C4-2B (cell line): ENCODE measurements at regions not wholly inside any gene's neighbourhood (a gene's known extent, or its start where the extent isn't known, plus 50 kb on each side); places are given as distances from the start of the nearest gene placed in this dataset.
A peak's percentile ranks its signal among the peaks of the same experiment; 100 is the strongest.
"Not testable (repeated sequence)": the region's sequence is repeated elsewhere in the genome, so short reads cannot be mapped to it uniquely, and the experiment has no call there.

ENCODE experiments used
- H3K27ac ChIP-seq: fragments of 450-650 bp; 2 replicates; pipeline ENCODE4 v1.5.1; 2017
- ZFX ChIP-seq: fragments of 450-650 bp; IDR thresholded peaks from 2 replicates; pipeline ENCODE4 v1.6.1; 2017
- TF ChIP-seq, protein P1 (sequence below): fragments of 450-650 bp; conservative IDR thresholded peaks from 2 replicates; pipeline ENCODE4 v1.5.1; 2017; ENCODE audit warnings: mild to moderate bottlenecking

GRCh38 chrX:69060631-69061408 lies 104.4 kb downstream of the PJA1 start:
- no peak overlapping the region for H3K27ac ChIP-seq
- TF ChIP-seq, protein P1, sequence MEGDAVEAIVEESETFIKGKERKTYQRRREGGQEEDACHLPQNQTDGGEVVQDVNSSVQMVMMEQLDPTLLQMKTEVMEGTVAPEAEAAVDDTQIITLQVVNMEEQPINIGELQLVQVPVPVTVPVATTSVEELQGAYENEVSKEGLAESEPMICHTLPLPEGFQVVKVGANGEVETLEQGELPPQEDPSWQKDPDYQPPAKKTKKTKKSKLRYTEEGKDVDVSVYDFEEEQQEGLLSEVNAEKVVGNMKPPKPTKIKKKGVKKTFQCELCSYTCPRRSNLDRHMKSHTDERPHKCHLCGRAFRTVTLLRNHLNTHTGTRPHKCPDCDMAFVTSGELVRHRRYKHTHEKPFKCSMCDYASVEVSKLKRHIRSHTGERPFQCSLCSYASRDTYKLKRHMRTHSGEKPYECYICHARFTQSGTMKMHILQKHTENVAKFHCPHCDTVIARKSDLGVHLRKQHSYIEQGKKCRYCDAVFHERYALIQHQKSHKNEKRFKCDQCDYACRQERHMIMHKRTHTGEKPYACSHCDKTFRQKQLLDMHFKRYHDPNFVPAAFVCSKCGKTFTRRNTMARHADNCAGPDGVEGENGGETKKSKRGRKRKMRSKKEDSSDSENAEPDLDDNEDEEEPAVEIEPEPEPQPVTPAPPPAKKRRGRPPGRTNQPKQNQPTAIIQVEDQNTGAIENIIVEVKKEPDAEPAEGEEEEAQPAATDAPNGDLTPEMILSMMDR = peak; percentile 26
- no peak for TF ChIP-seq ZFX

DNA sequence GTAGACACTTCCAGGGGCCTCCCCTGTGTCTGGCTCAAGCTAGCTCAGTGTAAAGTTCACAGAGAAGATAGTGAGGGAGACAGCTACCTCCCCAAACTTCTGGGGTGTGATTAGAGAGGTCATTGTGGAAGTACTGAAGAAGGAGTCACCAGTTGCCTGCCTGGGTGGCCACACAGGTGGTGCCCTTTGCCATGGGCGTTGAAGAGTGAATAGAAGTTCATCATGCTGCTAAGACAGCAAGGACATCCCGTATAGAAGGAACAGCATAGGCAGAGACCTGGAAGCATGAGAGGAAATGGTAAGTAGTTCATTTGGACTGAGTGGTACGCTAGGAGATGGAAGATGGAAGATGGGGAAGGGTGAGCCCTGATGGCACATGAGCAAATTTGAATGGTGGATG lies 110.1 kb downstream of the PJA1 start:
- TF ChIP-seq, protein P1 = no peak
- TF ChIP-seq ZFX = no peak

DNA sequence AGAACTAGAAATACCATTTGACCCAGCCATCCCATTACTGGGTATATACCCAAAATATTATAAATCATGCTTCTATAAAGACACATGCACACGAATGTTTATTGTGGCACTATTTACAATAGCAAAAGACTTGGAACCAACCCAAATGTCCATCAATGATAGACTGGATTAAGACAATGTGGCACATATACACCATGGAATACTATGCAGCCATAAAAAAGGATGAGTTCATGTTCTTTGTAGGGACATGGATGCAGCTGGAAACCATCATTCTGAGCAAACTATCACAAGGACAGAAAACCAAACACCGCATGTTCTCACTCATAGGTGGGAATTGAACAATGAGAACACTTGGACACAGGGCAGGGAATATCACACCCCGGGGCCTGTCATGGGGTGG lies 110.8 kb downstream of the PJA1 start:
- not testable (repeated sequence) for H3K27ac ChIP-seq

More for the DNA sequence above, 110.1 kb downstream of the PJA1 start:
- no peak overlapping the region for H3K27ac ChIP-seq

- H3K27ac ChIP-seq = no peak overlapping the region
- no peak for TF ChIP-seq ZFX
- TF ChIP-seq, protein P1 = no peak
Observed at GRCh38 chrX:69051901-69052300, 113.4 kb downstream of the PJA1 start.

- no peak overlapping the region for H3K27ac ChIP-seq
Observed at GRCh38 chrX:69050051-69050765, 115.0 kb downstream of the PJA1 start.

GRCh38 chrX:69046996-69047490 lies 118.2 kb downstream of the PJA1 start:
- H3K27ac ChIP-seq = no peak overlapping the region
- TF ChIP-seq, protein P1 = no peak
- TF ChIP-seq ZFX = no peak

More at GRCh38 chrX:69050051-69050765, 115.0 kb downstream of the PJA1 start:
- no peak for TF ChIP-seq ZFX

GRCh38 chrX:69045616-69046345 lies 119.5 kb downstream of the PJA1 start:
- no peak overlapping the region for H3K27ac ChIP-seq
- no peak for TF ChIP-seq ZFX

GRCh38 chrX:69038816-69039215 lies 126.4 kb downstream of the PJA1 start:
- no peak overlapping the region for H3K27ac ChIP-seq
- no peak for TF ChIP-seq ZFX
- TF ChIP-seq, protein P1 = no peak
